ENCODE measurements at regions not wholly inside any gene's neighbourhood (a gene's known extent, or its start where the extent isn't known, plus 50 kb on each side); places are given as distances from the start of the nearest gene placed in this dataset.
"Not testable (repeated sequence)": the region's sequence is repeated elsewhere in the genome, so short reads cannot be mapped to it uniquely, and the experiment has no call there.

GRCh38 chr7:113030489-113030888, 56.1 kb downstream of the GPR85 start:
- no peak overlapping the region for H2AFZ ChIP-seq (ENCODE audit: low read length)
- H3K4me1 ChIP-seq (ENCODE audit: low read length): no peaks in the 10 kb centered on the region
- no peak for DNase-seq
- no peaks in the 10 kb centered on the region for H4K20me1 ChIP-seq (ENCODE audit: insufficient read depth, low read depth, low read length)
- H3K36me3 ChIP-seq (ENCODE audit: insufficient read depth, low read length): no peaks in the 10 kb centered on the region
- no peaks in the 10 kb centered on the region for H3K27me3 ChIP-seq (ENCODE audit: low read length)
- H3K9me2 ChIP-seq (replicated peaks; ENCODE audit: insufficient read depth, low read length): no peaks in the 10 kb centered on the region; the same call in 1 of the 2 replicates
- H3K4me2 ChIP-seq (ENCODE audit: low read depth, low read length, poor library complexity, severe bottlenecking): no peak overlapping the region
- H3K4me3 ChIP-seq (ENCODE audit: low read length): no peak overlapping the region
- H3K79me2 ChIP-seq (ENCODE audit: low read length): no peaks in the 10 kb centered on the region
- H3K9ac ChIP-seq (ENCODE audit: low read length): no peak overlapping the region
- H3K9me3 ChIP-seq (ENCODE audit: low read length): no peaks in the 10 kb centered on the region
- no peak overlapping the region for H3K27ac ChIP-seq (ENCODE audit: low read length)

- Histone ChIP-seq H3K4me1 (ENCODE audit: low read length) (no peaks in the 10 kb centered on the region), H3K27ac (ENCODE audit: low read length) (no peak overlapping the region), H2AFZ (ENCODE audit: low read length) (no peak overlapping the region), H3K9me3 (ENCODE audit: low read length) (no peaks in the 10 kb centered on the region), H3K9me2 (replicated peaks; ENCODE audit: insufficient read depth, low read length) (no peaks in the 10 kb centered on the region; the same call in 1 of the 2 replicates), H3K9ac (ENCODE audit: low read length) (no peak overlapping the region), H4K20me1 (ENCODE audit: insufficient read depth, low read depth, low read length) (no peaks in the 10 kb centered on the region), H3K27me3 (ENCODE audit: low read length) (no peaks in the 10 kb centered on the region), H3K36me3 (ENCODE audit: insufficient read depth, low read length) (no peaks in the 10 kb centered on the region), H3K4me2 (ENCODE audit: low read depth, low read length, poor library complexity, severe bottlenecking) (no peak overlapping the region), H3K79me2 (ENCODE audit: low read length) (no peaks in the 10 kb centered on the region), H3K4me3 (ENCODE audit: low read length) (no peak overlapping the region)
- no peak for DNase-seq
Observed at GRCh38 chr7:113026941-113027340, 59.7 kb downstream of the GPR85 start.

GRCh38 chr7:113017144-113017857, 69.3 kb downstream of the GPR85 start:
- not testable (repeated sequence) for H3K27ac ChIP-seq (ENCODE audit: low read length); H3K4me3 ChIP-seq (ENCODE audit: low read length); H3K36me3 ChIP-seq (ENCODE audit: insufficient read depth, low read length); H3K79me2 ChIP-seq (ENCODE audit: low read length); H4K20me1 ChIP-seq (ENCODE audit: insufficient read depth, low read depth, low read length); H3K4me2 ChIP-seq (ENCODE audit: low read depth, low read length, poor library complexity, severe bottlenecking); DNase-seq; H3K9me2 ChIP-seq (replicated peaks; ENCODE audit: insufficient read depth, low read length); H2AFZ ChIP-seq (ENCODE audit: low read length); H3K4me1 ChIP-seq (ENCODE audit: low read length); H3K9me3 ChIP-seq (ENCODE audit: low read length); H3K27me3 ChIP-seq (ENCODE audit: low read length); H3K9ac ChIP-seq (ENCODE audit: low read length)

- H3K4me2 ChIP-seq (ENCODE audit: low read depth, low read length, poor library complexity, severe bottlenecking): no peak overlapping the region
- no peak overlapping the region for H3K27ac ChIP-seq (ENCODE audit: low read length)
- no peaks in the 10 kb centered on the region for H4K20me1 ChIP-seq (ENCODE audit: insufficient read depth, low read depth, low read length)
- H3K9ac ChIP-seq (ENCODE audit: low read length): no peak overlapping the region
- H3K4me3 ChIP-seq (ENCODE audit: low read length): no peak overlapping the region
- no peaks in the 10 kb centered on the region for H3K36me3 ChIP-seq (ENCODE audit: insufficient read depth, low read length)
- no peak overlapping the region for H2AFZ ChIP-seq (ENCODE audit: low read length)
- no peaks in the 10 kb centered on the region for H3K27me3 ChIP-seq (ENCODE audit: low read length)
- no peak for DNase-seq
- H3K4me1 ChIP-seq (ENCODE audit: low read length): no peaks in the 10 kb centered on the region
- no peaks in the 10 kb centered on the region for H3K79me2 ChIP-seq (ENCODE audit: low read length)
- no peaks in the 10 kb centered on the region for H3K9me2 ChIP-seq (replicated peaks; ENCODE audit: insufficient read depth, low read length)
- H3K9me3 ChIP-seq (ENCODE audit: low read length): no peaks in the 10 kb centered on the region
Observed at GRCh38 chr7:113015034-113015645, 71.5 kb downstream of the GPR85 start.

GRCh38 chr7:113013761-113014449, 72.7 kb downstream of the GPR85 start:
- H3K9me3 ChIP-seq (ENCODE audit: low read length): no peaks in the 10 kb centered on the region
- no peaks in the 10 kb centered on the region; the same call in 1 of the 2 replicates for H3K27me3 ChIP-seq (ENCODE audit: low read length)
- no peak overlapping the region for H3K27ac ChIP-seq (ENCODE audit: low read length)
- DNase-seq: no peak
- no peaks in the 10 kb centered on the region for H4K20me1 ChIP-seq (ENCODE audit: insufficient read depth, low read depth, low read length)
- H3K4me1 ChIP-seq (ENCODE audit: low read length): no peaks in the 10 kb centered on the region
- no peaks in the 10 kb centered on the region for H3K79me2 ChIP-seq (ENCODE audit: low read length)
- H3K9me2 ChIP-seq (replicated peaks; ENCODE audit: insufficient read depth, low read length): no peaks in the 10 kb centered on the region
- no peaks in the 10 kb centered on the region for H3K36me3 ChIP-seq (ENCODE audit: insufficient read depth, low read length)
- no peak overlapping the region for H3K4me3 ChIP-seq (ENCODE audit: low read length)
- no peak overlapping the region for H2AFZ ChIP-seq (ENCODE audit: low read length)
- H3K9ac ChIP-seq (ENCODE audit: low read length): no peak overlapping the region
- H3K4me2 ChIP-seq (ENCODE audit: low read depth, low read length, poor library complexity, severe bottlenecking): no peak overlapping the region

- not testable (repeated sequence) for H3K9me2 ChIP-seq (replicated peaks; ENCODE audit: insufficient read depth, low read length); H3K79me2 ChIP-seq (ENCODE audit: low read length); H3K4me3 ChIP-seq (ENCODE audit: low read length); H3K36me3 ChIP-seq (ENCODE audit: insufficient read depth, low read length); H3K4me1 ChIP-seq (ENCODE audit: low read length); H2AFZ ChIP-seq (ENCODE audit: low read length); H3K9ac ChIP-seq (ENCODE audit: low read length); H3K9me3 ChIP-seq (ENCODE audit: low read length); DNase-seq; H3K27me3 ChIP-seq (ENCODE audit: low read length); H3K4me2 ChIP-seq (ENCODE audit: low read depth, low read length, poor library complexity, severe bottlenecking); H4K20me1 ChIP-seq (ENCODE audit: insufficient read depth, low read depth, low read length); H3K27ac ChIP-seq (ENCODE audit: low read length)
Observed at GRCh38 chr7:113012862-113013261, 73.8 kb downstream of the GPR85 start.

GRCh38 chr7:113010377-113010776, 76.2 kb downstream of the GPR85 start:
- no peaks in the 10 kb centered on the region for H3K9me3 ChIP-seq (ENCODE audit: low read length)
- no peaks in the 10 kb centered on the region for H3K9me2 ChIP-seq (replicated peaks; ENCODE audit: insufficient read depth, low read length)
- no peak overlapping the region for H3K4me3 ChIP-seq (ENCODE audit: low read length)
- no peak overlapping the region for H2AFZ ChIP-seq (ENCODE audit: low read length)
- H3K27ac ChIP-seq (ENCODE audit: low read length): no peak overlapping the region
- H3K27me3 ChIP-seq (ENCODE audit: low read length): no peaks in the 10 kb centered on the region; the same call in 1 of the 2 replicates
- H3K4me1 ChIP-seq (ENCODE audit: low read length): no peaks in the 10 kb centered on the region
- H3K4me2 ChIP-seq (ENCODE audit: low read depth, low read length, poor library complexity, severe bottlenecking): no peak overlapping the region
- no peaks in the 10 kb centered on the region for H4K20me1 ChIP-seq (ENCODE audit: insufficient read depth, low read depth, low read length)
- no peaks in the 10 kb centered on the region for H3K36me3 ChIP-seq (ENCODE audit: insufficient read depth, low read length)
- H3K79me2 ChIP-seq (ENCODE audit: low read length): no peaks in the 10 kb centered on the region
- H3K9ac ChIP-seq (ENCODE audit: low read length): no peak overlapping the region
- no peak for DNase-seq

GRCh38 chr7:113008755-113009154, 77.9 kb downstream of the GPR85 start:
- H3K36me3 ChIP-seq (ENCODE audit: insufficient read depth, low read length): no peaks in the 10 kb centered on the region
- no peaks in the 10 kb centered on the region for H3K9me3 ChIP-seq (ENCODE audit: low read length)

More at GRCh38 chr7:113008755-113009154, 77.9 kb downstream of the GPR85 start:
- H4K20me1 ChIP-seq (ENCODE audit: insufficient read depth, low read depth, low read length): no peaks in the 10 kb centered on the region
- no peaks in the 10 kb centered on the region; the same call in 1 of the 2 replicates for H3K27me3 ChIP-seq (ENCODE audit: low read length)
- no peaks in the 10 kb centered on the region for H3K4me1 ChIP-seq (ENCODE audit: low read length)
- H3K79me2 ChIP-seq (ENCODE audit: low read length): no peaks in the 10 kb centered on the region
- no peak overlapping the region for H3K27ac ChIP-seq (ENCODE audit: low read length)
- no peak overlapping the region for H3K4me2 ChIP-seq (ENCODE audit: low read depth, low read length, poor library complexity, severe bottlenecking)
- DNase-seq: no peak
- H3K9ac ChIP-seq (ENCODE audit: low read length): no peak overlapping the region
- H3K9me2 ChIP-seq (replicated peaks; ENCODE audit: insufficient read depth, low read length): 0 out of 2 replicates have a peak, but pooled peaks cover 2% of the 10 kb centered on the region
- H3K4me3 ChIP-seq (ENCODE audit: low read length): no peak overlapping the region
- no peak overlapping the region; the same call in 1 of the 2 replicates for H2AFZ ChIP-seq (ENCODE audit: low read length)

All from Karpas-422 (cell line).